Adipose tissue (tissue), 3 donors: ENCODE measurements at regions not wholly inside any gene's neighbourhood (a gene's known extent, or its start where the extent isn't known, plus 50 kb on each side); places are given as distances from the start of the nearest gene placed in this dataset.

ENCODE experiments used
- H3K27ac ChIP-seq: one replicate; pipeline ENCODE4 v1.5.1; 2013; ENCODE audit warnings: low read depth, low read length
- WGBS, 3 donors: extraction: QIAGEN DNeasy Blood & Tissue Kit; methylation state at CpG; one replicate each; pipeline ENCODE4 v1.1.7; 2013; 5-methylcytosine and 5-hydroxymethylcytosine counted together
- donor health status: healthy with polysubstance abuse.
- donor health status: Bipolar disorder and iron deficiency.
- donor health status: healthy.

- 92 to 95% (median 93%) methylated on average over 1 of the region's 1 CpG for WGBS, 3 donors
- H3K27ac ChIP-seq: no peak overlapping the region
These were observed 235.8 kb upstream of the DCN start for GRCh38 chr12:91418221-91419090.

- WGBS, 3 donors: 79 to 96% (median 93%) methylated on average over 3 of the region's 3 CpGs
- H3K27ac ChIP-seq: no peak overlapping the region
These were observed 235.0 kb upstream of the DCN start for GRCh38 chr12:91417650-91418049.

GRCh38 chr12:91414636-91415035 is 232.0 kb upstream of the DCN start:
- no peak overlapping the region for H3K27ac ChIP-seq

- 74 to 83% (median 76%) methylated on average over 6 of the region's 6 CpGs for WGBS, 3 donors
These were observed 231.2 kb upstream of the DCN start for GRCh38 chr12:91413581-91414546.

GRCh38 chr12:91406920-91407341 is 224.3 kb upstream of the DCN start:
- WGBS, 3 donors: 81 to 95% (median 82%) methylated on average over 1 of the region's 1 CpG
- H3K27ac ChIP-seq: no peak overlapping the region

More at GRCh38 chr12:91413581-91414546, 231.2 kb upstream of the DCN start:
- H3K27ac ChIP-seq: no peak overlapping the region

GRCh38 chr12:91404441-91404840 is 221.8 kb upstream of the DCN start:
- H3K27ac ChIP-seq: no peak overlapping the region
- WGBS, 3 donors: 77 to 96% (median 91%) methylated on average over 4 of the region's 4 CpGs

- no peak overlapping the region for H3K27ac ChIP-seq
These were observed 218.6 kb upstream of the DCN start for GRCh38 chr12:91401190-91401589.

- 37 to 73% (median 45%) methylated on average over 4 of the region's 4 CpGs for WGBS, 3 donors
- H3K27ac ChIP-seq: no peak overlapping the region
These were observed 217.7 kb upstream of the DCN start for GRCh38 chr12:91400271-91400670.

- no peak overlapping the region for H3K27ac ChIP-seq
- whole genome bisulfite sequencing, 3 donors: 86 to 92% (median 91%) methylated on average over 4 of the region's 4 CpGs
These were observed 215.4 kb upstream of the DCN start for GRCh38 chr12:91397866-91398532.

GRCh38 chr12:91396293-91396692 is 213.7 kb upstream of the DCN start:
- no peak overlapping the region for H3K27ac ChIP-seq

- H3K27ac ChIP-seq: no peak overlapping the region
- 71 to 87% (median 72%) methylated on average over 5 of the region's 5 CpGs for WGBS, 3 donors
These were observed 213.1 kb upstream of the DCN start for GRCh38 chr12:91395628-91396135.

GRCh38 chr12:91394903-91395302 is 212.3 kb upstream of the DCN start:
- H3K27ac ChIP-seq: no peak overlapping the region
- WGBS, 3 donors: 88 to 100% (median 89%) methylated on average over 1 of the region's 1 CpG

- 17 to 57% (median 52%) methylated on average over 1 of the region's 1 CpG for WGBS, 3 donors
- H3K27ac ChIP-seq: no peak overlapping the region
These were observed 206.0 kb upstream of the DCN start for GRCh38 chr12:91388573-91388972.

- WGBS, 3 donors: 75 to 82% (median 78%) methylated on average over 2 of the region's 2 CpGs
- no peak overlapping the region for H3K27ac ChIP-seq
These were observed 205.0 kb upstream of the DCN start for GRCh38 chr12:91387461-91388134.

- H3K27ac ChIP-seq: no peak overlapping the region
- 79 to 96% (median 81%) methylated on average over 2 of the region's 2 CpGs for WGBS, 3 donors
These were observed 202.2 kb upstream of the DCN start for GRCh38 chr12:91384806-91385205.

GRCh38 chr12:91384366-91384765 is 201.7 kb upstream of the DCN start:
- H3K27ac ChIP-seq: no peak overlapping the region
- WGBS, 3 donors: 76 to 98% (median 90%) methylated on average over 1 of the region's 1 CpG

- WGBS, 3 donors: 39 to 68% (median 67%) methylated on average over 3 of the region's 3 CpGs
These were observed 200.5 kb upstream of the DCN start for GRCh38 chr12:91383099-91383498.

GRCh38 chr12:91382081-91382543 is 199.5 kb upstream of the DCN start:
- H3K27ac ChIP-seq: no peak overlapping the region
- WGBS, 3 donors: 2 to 8% (median 3%) methylated on average over 4 of the region's 4 CpGs

More at GRCh38 chr12:91383099-91383498, 200.5 kb upstream of the DCN start:
- H3K27ac ChIP-seq: no peak overlapping the region
